PC-3 (cell line): ENCODE measurements at regions not wholly inside any gene's neighbourhood (a gene's known extent, or its start where the extent isn't known, plus 50 kb on each side); places are given as distances from the start of the nearest gene placed in this dataset.

Experiments
- CTCF ChIP-seq: fragments of 300-600 bp; sonication (generic); conservative IDR thresholded peaks from 2 replicates; pipeline ENCODE4 v1.5.1; 2017; ENCODE audit warnings: antibody characterized with exemption, low read depth, mild to moderate bottlenecking, low read length
- EZH2phosphoT487 ChIP-seq: fragments of 300-600 bp; sonication (generic); IDR thresholded peaks from 2 replicates; pipeline ENCODE4 v1.6.1; 2018; ENCODE audit warnings: mild to moderate bottlenecking, antibody characterized with exemption, low read length, borderline replicate concordance

GRCh38 chr4:18859468-18859867 is 837.9 kb upstream of the LCORL start:
- no peak for TF ChIP-seq CTCF
- TF ChIP-seq EZH2phosphoT487 = no peak
